HG03571 (cell line): ENCODE measurements at regions not wholly inside any gene's neighbourhood (a gene's known extent, or its start where the extent isn't known, plus 50 kb on each side); places are given as distances from the start of the nearest gene placed in this dataset.

Experiments
- ATAC-seq: cut with Tn5 transposase; IDR thresholded peaks from one replicate; pipeline ENCODE4 v1.9.1; 2021; ENCODE audit not compliant: unreplicated experiment

DNA sequence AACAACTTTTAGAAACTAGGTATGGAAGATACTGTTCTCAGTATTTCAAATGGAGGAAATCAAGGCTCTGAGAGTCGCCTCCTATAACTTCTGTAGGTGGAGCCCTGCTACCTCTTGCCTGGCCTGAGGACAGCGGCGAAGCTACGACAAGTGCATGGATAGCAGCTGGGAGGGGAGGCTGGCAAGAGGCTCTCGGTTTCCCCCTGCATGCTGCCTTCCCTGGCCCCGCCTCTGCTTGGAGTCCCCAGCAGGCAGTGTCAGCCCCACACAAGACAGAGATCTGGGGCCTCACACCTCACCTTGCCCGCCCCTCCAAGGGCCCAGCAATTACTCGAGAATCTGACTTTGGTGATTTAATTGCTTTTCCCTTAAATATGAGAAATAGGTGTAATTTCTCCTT lies 107.6 kb upstream of the POU3F3 start:
- ATAC-seq = no peak

DNA sequence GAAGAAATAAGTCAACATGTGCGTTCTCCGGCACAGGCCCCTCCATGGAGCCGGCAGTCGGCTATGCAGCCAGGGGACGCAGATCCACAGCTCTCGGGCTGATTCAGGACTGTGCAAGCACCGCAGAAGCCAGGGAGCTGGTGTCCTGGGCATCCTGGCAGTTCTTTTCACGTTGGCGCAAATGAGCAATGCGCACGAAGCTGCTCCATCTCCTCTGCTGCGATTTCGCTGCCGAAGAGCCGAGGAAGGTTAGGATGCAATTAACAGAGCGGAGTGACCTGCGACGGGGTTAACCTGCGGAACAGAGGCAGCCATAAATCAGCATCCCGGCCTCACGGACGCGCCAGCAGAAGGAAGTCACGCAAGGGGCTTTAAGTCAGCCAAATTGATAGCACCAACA lies 107.1 kb upstream of the POU3F3 start:
- ATAC-seq = no peak

DNA sequence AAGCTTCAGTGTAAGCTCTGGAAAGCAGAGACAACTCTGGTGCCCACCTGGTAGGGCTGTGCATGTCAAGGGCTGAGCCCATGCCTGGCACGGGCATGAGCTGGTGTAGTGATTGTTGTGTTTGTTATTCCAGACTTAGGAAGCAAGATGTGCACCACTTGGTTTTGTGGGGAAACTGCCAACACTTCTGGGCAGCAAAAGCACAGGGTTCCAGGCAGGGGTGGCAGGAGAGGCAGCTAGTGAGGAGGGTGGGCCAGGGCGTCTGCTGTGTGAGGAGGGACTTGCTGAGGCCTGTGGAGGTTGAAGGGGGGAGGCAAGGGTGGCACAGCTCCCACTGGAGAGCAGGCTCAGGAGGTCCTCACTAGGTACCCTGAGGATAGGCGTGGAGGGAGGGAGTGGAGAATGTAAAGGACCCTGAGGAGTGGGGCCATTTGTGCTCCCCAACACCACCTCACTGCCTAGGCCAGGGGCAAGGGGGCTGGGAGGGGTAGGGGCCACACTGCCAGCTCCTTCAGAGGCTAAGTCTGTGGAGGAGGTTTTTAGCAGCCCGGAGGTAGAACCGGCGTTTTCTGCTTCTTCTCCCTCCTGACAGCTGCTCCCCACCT lies 104.0 kb upstream of the POU3F3 start:
- no peak for ATAC-seq

DNA sequence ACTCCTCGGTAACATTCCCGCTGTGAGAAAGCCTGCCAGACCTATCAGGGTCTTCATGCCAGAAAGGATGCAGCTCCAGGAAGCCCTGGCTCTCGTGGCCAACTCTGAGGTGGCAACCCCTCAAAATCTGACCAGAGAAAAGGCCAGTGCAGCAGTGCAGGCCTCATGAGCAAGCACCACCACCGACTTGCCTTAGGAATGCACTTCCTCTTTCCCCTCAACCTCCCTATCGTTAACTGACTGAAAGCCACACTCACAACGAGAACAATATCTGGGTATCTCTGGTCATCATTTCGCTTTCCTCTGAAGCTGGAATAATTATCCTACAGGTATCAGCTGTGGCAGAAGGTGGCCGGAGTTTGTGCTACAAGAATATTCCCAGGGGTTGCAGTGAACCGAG lies 101.4 kb upstream of the POU3F3 start:
- ATAC-seq = no peak

DNA sequence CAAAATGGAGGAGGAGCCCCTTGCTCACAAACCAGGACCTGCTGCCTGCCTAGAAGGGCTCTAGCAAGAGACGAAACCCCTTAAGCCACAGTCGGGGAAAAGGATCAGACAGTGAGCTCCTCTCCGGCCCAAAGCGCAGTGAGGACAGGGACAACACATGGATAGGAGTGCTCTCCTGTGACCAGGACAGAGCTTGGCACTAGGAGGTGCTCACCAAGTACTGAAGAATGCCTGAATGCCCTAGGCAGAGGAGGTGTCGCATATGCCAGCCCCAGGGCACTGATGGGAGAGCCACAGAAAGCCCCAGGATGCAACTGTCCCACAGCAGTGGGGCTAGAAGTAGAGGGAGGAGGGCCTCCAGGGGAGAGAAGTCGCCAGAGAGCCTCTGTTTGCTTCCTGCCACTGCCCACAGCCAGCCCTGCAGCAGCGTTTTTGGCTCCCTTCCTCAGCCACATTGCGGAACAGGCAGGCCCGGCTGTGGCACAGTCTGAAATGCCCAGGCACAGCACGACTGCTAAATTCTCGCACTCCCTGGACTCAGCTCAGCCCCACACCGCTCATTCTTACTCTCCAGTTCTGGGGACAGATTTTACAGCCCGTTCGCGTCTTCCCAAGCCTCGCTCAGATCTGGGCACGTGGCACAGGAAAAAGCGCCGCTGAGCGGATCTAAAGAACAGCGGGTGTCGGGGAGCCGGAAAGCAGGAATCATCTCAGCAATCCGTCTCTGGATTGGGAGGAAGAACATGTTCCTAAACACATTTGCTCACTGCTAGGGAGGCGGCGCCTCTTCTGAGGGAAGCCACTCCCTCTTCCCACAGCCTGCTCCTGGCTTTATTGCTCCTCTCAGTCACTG lies 98.7 kb upstream of the POU3F3 start:
- no peak for ATAC-seq

DNA sequence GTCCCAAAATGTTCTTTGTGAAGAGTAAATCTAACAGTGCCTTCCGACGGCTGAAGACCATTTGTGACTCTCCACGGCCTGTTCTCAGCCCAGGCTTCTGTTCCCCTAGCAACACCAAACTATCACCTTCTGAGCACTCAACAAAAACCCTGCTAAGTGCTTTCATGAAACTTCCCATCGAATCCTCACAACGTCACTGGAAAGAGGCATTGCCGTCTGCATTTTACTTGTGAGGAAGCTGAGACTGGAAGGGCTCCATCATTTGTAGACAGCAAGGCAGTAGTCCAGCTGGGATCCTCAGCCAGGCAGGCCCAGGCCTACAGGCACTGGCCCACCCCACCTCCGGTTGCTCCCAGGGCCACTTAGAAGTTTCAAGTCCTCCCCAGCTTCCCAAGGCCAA lies 97.8 kb upstream of the POU3F3 start:
- no peak for ATAC-seq

DNA sequence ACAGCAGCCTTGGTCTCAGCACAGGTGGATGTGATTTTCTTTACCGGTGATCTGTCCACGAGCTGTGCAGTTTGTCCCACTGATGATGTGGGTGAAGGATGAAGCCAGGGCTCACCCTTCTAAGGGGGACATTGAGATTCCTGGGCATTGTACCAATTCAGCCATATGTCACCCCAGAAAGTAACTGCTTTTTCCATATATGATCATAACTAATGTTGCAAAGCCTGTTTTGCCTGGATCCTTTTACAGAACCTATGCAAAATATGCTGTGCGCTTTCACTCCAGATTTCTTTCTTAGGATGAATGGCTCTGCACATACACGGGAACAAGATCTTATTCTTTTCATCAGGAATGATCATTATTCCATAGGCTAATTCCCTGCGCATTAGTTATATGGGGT lies 96.9 kb upstream of the POU3F3 start:
- no peak for ATAC-seq

DNA sequence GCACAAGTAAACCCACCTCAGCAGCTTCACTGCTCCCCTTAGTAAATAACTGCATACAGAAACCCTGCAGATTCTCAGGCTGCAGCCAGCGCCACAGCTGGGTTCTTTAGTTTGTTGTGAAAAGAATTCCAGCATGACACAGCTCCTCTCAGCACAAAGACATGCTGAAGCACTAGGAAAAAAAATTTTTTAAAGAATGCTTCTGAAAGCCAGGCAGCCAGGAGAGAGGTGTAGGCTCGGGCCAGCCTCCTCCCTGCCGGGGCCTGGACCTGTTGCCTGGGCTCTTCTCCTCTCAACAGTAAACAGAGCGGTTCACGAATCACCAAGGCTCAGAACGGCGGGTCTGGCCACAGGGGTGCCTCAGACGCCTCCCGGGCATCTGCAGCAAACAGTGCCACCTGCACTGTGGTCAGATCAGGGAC lies 95.7 kb upstream of the POU3F3 start:
- ATAC-seq = no peak

DNA sequence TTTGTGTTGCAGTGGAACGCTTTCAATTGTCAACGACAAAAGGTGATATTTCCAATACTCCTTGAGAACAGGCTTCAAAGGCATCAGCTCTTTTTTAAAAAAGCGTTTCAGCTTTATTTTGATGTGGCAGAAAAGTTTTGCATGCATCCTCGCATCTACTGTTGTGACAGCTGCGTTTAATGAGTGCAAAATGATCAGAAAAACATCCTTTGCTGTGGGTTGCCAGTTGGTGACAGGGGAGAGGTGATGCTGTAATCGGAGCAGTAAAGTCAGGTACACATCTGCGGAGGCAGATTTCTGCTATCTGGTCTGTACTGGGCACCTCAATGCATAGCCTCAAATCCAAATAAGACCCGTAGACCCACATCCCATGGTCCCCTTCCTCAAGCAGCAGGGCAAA lies 91.9 kb upstream of the POU3F3 start:
- ATAC-seq = no peak

DNA sequence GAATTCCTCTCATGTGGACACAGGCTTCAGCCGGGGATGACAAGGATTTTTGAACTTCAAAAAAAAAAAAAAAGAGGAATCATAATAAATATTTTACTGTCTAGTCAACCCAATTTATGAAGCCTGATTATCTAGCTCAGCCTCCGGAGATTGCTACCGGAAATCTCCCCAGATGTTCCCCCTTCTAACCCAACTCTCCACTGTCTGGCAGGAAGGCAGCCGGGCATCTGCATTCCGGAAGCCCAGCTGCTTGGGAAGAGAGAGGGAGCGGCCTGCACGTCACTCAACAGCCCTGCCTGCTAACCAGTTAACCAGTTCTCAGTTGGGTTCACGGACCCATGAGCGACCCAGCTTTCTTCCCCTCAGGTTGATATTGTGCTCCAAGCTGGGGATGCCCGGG lies 87.2 kb upstream of the POU3F3 start:
- ATAC-seq = no peak

DNA sequence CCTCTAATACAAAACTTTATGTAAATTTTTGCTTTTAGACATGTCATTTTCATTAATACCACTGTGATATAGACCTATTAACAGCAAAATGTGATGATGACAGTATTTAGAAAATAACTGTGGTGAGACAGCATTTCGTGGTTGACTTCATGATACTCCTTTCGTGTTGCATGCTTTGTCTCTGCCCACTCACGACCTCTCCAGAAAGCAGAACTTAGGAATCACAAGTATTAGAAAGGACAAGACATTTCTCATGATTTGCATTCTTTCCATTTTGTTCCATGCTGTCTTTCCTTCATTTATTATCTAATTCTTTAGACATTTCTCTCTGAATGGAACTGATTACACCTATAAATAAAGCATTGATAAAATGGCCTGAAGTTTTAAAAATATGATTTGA lies 85.2 kb upstream of the POU3F3 start:
- ATAC-seq = no peak

DNA sequence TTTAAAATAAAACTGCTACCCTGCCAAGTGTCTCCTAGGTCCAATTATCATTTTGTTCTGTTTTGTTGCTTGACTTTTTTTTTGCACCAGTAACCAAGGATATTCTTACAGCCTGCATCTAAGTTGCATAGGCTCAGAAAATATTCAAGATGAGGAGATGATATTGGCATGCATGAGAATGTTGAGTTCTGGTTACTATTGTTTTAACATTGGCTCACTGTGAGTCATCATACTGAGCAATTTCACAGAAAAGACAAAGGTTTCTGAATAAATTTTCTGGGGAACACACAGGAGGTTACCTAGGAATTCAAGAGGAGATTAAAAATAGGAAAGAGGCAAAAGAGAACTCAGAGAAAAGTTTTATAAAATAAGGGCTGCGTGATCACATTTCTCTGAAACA lies 84.8 kb upstream of the POU3F3 start:
- no peak for ATAC-seq

DNA sequence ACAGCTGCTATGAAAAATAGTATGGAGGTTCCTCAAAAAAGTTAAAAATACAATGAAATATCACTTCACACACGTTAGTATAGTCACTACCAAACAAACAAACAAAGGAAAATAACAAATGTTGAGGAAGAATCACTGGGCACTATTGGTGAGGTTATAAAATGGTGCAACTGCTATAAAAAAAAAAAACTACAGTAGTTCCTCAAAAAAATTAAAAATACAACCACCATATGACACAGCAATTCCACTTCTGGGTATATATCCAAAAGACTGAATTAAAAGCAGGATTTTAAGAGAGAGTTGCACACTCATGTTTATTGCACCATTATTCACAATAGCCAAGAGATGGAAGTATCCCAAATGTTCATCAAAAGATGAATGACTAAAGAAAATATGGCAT lies 80.9 kb upstream of the POU3F3 start:
- ATAC-seq = no peak

DNA sequence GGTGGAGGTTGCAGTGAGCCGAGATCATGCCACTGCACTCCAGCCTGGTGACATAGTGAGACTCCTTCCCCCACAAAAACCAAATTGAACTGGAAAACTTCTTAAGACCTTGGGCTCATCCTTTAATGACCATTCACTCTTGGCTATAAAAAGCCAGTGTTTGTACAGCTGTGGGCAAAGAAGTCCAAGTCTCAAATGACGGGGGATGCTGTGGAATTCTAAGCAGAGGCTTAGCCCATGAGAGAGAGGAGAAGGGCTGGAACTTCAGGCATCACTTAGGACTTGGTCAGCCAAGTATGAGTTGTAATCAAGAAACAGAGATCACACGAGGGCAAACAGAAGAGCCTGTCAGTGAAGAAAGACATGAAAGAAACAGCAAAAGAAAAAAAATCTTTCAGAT lies 79.3 kb upstream of the POU3F3 start:
- ATAC-seq = no peak

DNA sequence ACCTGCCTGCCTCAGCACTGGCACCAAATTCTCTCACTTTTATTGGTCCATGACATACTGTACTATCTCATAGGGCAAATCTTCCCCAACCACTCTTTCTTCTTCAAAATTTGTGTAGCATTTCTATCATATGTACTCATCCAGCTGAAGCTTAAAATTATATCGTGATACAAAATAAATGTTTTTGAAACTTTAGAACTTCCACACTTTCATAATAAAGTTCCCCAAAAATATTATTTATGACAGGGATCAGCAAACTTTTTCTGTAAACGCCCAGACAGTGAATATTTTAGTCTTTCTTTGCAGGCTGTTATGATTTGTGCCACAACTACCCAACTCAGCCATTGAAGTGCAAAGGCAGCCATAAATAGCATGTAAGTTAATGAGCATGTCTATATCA lies 76.2 kb upstream of the POU3F3 start:
- no peak for ATAC-seq

DNA sequence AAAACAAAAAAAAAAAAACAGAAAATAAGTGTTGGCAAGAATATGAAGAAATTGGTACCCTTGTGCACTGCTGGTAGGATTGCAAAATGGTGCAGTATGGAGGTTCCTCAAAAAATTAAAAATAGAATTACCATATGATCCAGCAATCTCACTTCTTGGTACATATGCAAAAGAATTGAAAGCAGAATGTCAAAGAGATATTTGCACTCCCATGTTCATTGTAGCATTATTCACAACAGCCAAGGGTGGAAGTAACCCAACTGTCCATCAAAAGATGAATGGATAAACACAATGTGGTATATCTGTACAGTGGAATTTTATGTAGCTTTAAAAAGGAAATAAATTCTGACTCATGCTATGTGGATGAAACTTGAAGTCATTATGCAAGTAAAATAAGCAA lies 72.8 kb upstream of the POU3F3 start:
- ATAC-seq = no peak

DNA sequence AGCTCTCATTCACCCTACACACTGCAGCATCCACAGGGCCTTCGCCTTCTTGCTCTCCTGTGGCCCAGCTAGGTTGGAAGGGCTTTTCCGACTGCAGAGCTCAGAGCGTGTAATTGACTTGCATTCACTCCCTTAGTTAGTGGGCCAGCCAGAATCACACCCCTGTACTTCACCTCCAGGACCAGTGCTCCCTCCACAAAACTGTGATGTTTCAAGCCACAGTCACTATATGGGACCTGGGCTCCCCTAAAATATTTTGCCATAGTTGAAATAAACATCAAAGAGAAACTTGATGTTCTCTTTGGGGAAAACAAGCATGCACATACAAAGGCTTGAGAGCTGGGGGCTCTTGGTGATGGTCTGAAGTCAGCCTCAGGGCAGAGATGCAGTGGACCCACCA lies 69.7 kb upstream of the POU3F3 start:
- no peak for ATAC-seq

DNA sequence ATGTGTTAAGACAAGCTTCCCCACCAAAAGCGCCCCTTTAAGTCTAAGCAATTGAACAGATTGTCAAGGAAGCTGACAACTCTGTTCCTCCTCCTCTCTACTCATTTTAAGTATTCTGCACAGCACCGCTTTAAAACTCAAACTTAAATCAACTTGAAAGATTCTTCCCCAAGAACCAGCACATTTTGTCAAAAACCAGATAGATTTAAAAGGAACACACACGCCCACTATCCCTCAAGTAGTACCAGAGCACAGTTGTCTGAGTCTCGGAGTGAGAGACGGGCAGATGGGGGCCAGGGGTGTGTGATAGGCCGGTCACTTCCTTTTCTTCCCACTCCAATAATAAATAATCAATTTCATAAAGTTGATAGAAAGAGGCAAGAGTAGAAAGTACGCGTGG lies 67.7 kb upstream of the POU3F3 start:
- ATAC-seq = no peak

DNA sequence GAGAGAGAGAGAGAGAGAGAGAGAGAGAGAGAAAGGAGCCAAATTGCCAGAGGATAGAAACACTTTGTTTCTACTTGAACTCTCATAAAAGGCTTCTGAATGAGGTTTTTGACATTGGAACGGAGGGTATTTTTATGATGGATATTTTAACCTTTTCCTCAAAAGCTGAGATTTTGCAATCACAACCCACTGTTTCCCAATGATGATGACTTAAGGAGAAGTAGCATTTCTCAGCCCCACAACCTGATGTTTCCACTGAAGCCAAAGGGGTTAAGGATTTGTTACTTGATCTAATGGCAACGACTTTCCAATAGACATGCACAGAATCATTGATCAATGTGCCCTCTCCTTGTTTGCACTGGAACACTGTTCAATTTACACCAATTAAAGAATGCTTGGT lies 67.1 kb upstream of the POU3F3 start:
- ATAC-seq = no peak

DNA sequence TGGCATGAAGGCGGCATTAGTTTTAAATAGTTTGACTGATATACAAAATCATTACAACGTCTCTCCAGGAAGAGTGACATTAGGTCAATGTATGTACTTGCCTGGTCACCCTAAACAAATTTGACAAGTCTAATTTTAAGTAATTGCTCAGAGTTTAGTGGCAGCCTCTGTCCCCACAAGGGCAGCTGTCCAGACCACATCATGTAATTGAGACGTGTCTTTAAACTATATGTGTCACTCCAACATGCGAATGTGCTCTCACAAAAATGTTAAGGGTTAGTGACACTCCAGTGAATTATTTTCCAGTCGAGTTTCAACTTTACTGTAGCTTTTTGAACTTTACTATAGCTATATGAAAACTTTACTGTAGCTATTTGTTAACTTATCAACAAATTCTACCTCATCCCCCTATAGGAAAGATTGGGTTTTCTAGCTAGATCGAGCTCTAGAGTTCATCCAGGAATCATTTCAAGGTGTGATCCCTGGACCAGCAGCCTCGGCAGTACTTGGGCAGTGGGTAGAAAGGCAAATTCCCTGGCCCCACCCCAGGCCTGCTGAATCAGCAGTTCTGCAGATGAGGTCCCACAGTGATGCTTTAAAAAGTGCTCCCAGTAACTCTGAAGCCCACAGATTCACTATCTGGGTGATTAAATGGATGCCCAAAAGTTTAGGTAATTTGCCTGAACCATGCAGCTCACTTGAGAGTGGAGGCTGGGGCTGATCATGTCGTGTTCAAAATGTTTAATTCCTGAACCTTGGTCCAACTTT lies 66.4 kb upstream of the POU3F3 start:
- ATAC-seq = no peak

DNA sequence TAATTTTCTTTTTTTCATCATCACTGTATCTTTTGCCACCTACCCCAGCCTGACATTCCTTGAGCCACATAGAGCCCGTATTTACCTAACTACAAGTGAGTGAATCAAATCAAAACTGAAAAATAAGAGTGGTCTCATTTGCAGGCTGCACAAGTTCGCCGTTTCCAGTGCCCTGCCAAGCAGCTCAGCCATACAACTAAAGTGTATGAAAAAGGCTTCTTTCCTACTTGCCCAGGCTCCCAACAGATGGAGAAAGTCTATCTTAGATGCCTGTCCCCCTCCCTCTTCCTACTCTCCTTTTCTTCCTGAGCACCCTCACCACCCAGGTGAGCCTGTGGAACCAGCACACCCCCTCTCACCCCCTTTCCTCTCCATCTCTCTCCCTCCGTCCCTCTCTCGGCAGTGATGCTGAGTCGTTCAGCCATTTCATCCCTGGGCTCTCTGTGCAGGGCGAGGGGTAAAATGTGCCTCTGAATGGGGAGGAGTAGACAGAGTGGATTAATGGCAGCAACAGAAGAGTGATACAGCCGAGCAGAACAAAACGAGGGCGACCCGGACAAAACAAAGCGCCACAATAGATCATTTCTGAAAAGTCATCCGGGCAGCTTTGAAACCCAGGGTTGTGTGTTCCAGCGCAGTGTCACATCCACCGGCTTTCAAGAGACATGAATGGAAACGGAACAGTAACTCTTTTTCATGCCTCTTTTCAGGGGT lies 65.0 kb upstream of the POU3F3 start:
- no peak for ATAC-seq
